HepG2 (cell line): ENCODE measurements at regions not wholly inside any gene's neighbourhood (a gene's known extent, or its start where the extent isn't known, plus 50 kb on each side); places are given as distances from the start of the nearest gene placed in this dataset.

Experiments used
- ATAC-seq: fragments of 200-7000 bp; cut with Tn5 transposase; 3 replicates; pipeline ENCODE4 v1.9.1; 2020; ENCODE audit warnings: mild to moderate bottlenecking, moderate library complexity
- BruUV-seq: library from RNA; stranded (reverse); fragments of 400-500 nt; replicated peaks from 2 replicates; lab custom pipeline; 2021; lab: Mats Ljungman, UMichigan
- CTCF ChIA-PET: fragments of 300-600 bp; formaldehyde crosslinking; extraction: SDS; loops from one replicate; lab custom pipeline; 2021; ENCODE audit warnings: low total read pairs, inconsistent platforms, low intra/inter-chr PET ratio; lab: Yijun Ruan, JAX
- POLR2A ChIA-PET: fragments of 350-600 bp; sonication (Branson Sonifier 250); formaldehyde crosslinking; loops from one replicate; lab custom pipeline; 2020; ENCODE audit warnings: antibody characterized with exemption, inconsistent platforms; lab: Yijun Ruan, JAX
- DNase-seq: peaks from one replicate; pipeline ENCODE4 v3.0.0-alpha.2; 2015; ENCODE audit warnings: low spot score
- FAIRE-seq: peaks from 3 replicates; lab custom pipeline; 2011; peaks lifted over from hg19 to GRCh38; lab: Jason Lieb, UNC
- H2AFZ ChIP-seq: one replicate; pipeline ENCODE4 v1.6.1; 2011; ENCODE audit warnings: low read length, inconsistent platforms
- H3K27ac ChIP-seq: fragments of 300-600 bp; 3 replicates; pipeline ENCODE4 v1.8.0; 2011; ENCODE audit warnings: mixed run types, mild to moderate bottlenecking, mixed read lengths, low read length, inconsistent platforms; ENCODE audit not compliant: insufficient read depth; ENCODE audit errors: extremely low read length
- H3K27me3 ChIP-seq, 2 experiments: fragments of 200-600 bp in 1 of 2; 2 replicates in 1 of 2; 3 replicates in 1 of 2; pipeline versions ENCODE4 v1.6.0 to v1.8.0; 2011; ENCODE audit warnings: low read length in 2 of 2, mild to moderate bottlenecking in 2 of 2, moderate library complexity in 2 of 2, inconsistent platforms in 1 of 2; ENCODE audit not compliant: insufficient read depth in 2 of 2, control insufficient read depth in 1 of 2
- H3K36me3 ChIP-seq, 2 experiments: fragments of 200-600 bp in 1 of 2; replicated peaks in 1 of 2; 2 replicates in 1 of 2; 3 replicates in 1 of 2; pipeline versions ENCODE4 v1.5.1 to v1.8.0; 2011; ENCODE audit warnings: low read length in 2 of 2, inconsistent platforms in 1 of 2; ENCODE audit not compliant: insufficient read depth in 2 of 2, control insufficient read depth in 1 of 2
- H3K4me1 ChIP-seq: 2 replicates; pipeline ENCODE4 v1.5.1; 2012; ENCODE audit warnings: low read length, inconsistent platforms; ENCODE audit not compliant: insufficient read depth
- H3K4me2 ChIP-seq: 2 replicates; pipeline ENCODE4 v1.6.0; 2011; ENCODE audit warnings: low read depth, low read length, inconsistent platforms
- H3K4me3 ChIP-seq, 3 experiments: fragments of 200-600 bp in 1 of 3; sonication (generic), shearing (Covaris generic) in 1 of 3; replicated peaks in 1 of 3; 2 replicates each; pipeline ENCODE4 v1.5.1; 2011 to 2016; ENCODE audit warnings: low read length in 3 of 3, inconsistent platforms in 2 of 3, low read depth in 2 of 3, mild to moderate bottlenecking in 2 of 3, control low read depth in 1 of 3, mixed read lengths in 1 of 3; ENCODE audit not compliant: insufficient read depth in 1 of 3
- H3K79me2 ChIP-seq: one replicate; pipeline ENCODE4 v1.6.1; 2011; ENCODE audit warnings: low read length, inconsistent platforms; ENCODE audit not compliant: insufficient read depth
- H3K9ac ChIP-seq: 2 replicates; pipeline ENCODE4 v1.6.0; 2011; ENCODE audit warnings: mild to moderate bottlenecking, low read depth, low read length, inconsistent platforms; ENCODE audit not compliant: insufficient read depth
- H3K9me3 ChIP-seq: 2 replicates; pipeline ENCODE4 v1.5.1; 2012; ENCODE audit warnings: mild to moderate bottlenecking, low read length
- H4K20me1 ChIP-seq: 2 replicates; pipeline ENCODE4 v1.6.0; 2011; ENCODE audit warnings: inconsistent platforms, mild to moderate bottlenecking, low read length, moderate library complexity; ENCODE audit not compliant: insufficient read depth
- HHEX ChIP-seq: IDR thresholded peaks from 2 replicates; pipeline ENCODE4 v1.6.1; 2016; ENCODE audit warnings: control low read depth
- PAF1 ChIP-seq: IDR thresholded peaks from 2 replicates; pipeline ENCODE4 v1.6.1; 2016; ENCODE audit warnings: missing genetic modification reagents, missing compliant biosample characterization
- RXRA ChIP-seq: sonication (generic); formaldehyde crosslinking; IDR thresholded peaks from 2 replicates; pipeline ENCODE4 v1.5.1; 2020; ENCODE audit warnings: missing genetic modification reagents
- SMAD3 ChIP-seq: sonication (generic); formaldehyde crosslinking; IDR thresholded peaks from 2 replicates; pipeline ENCODE4 v1.4.0; 2020; ENCODE audit warnings: missing genetic modification reagents
- ZNF615 ChIP-seq: sonication (generic); formaldehyde crosslinking; IDR thresholded peaks from 2 replicates; pipeline ENCODE4 v1.5.0; 2020; ENCODE audit warnings: mild to moderate bottlenecking, missing genetic modification reagents, borderline replicate concordance
- ZNF839 ChIP-seq: sonication (generic); formaldehyde crosslinking; IDR thresholded peaks from 2 replicates; pipeline ENCODE4 v1.4.0; 2020; ENCODE audit warnings: missing genetic modification reagents, mild to moderate bottlenecking, borderline replicate concordance
- ZZZ3 ChIP-seq: sonication (generic); formaldehyde crosslinking; IDR thresholded peaks from 2 replicates; pipeline ENCODE4 v1.4.0; 2020; ENCODE audit warnings: missing genetic modification reagents, mild to moderate bottlenecking, borderline replicate concordance
- WGBS: methylation state at CpG from one replicate; pipeline ENCODE4 v1.1.6; 2017; ENCODE audit warnings: low lambda C conversion rate; 5-methylcytosine and 5-hydroxymethylcytosine counted together
- in situ Hi-C: cut with HindIII; loops from 2 replicates; pipeline ENCODE4 v1.10.0; 2017; ENCODE audit warnings: low pct_unique_long_range_greater_than_20kb; ENCODE audit not compliant: extremely low pct_ligation_motif_present
- intact Hi-C: fragments of 100-400 bp; cut with micrococcal nuclease; formaldehyde crosslinking; loops from one replicate; pipeline ENCODE4 v1.10.0; 2022; ENCODE audit not compliant: unreplicated experiment
- TF ChIP-seq, protein P1 (sequence below): sonication (generic); formaldehyde crosslinking; IDR thresholded peaks from 2 replicates; pipeline ENCODE4 v1.4.0; 2020; ENCODE audit warnings: low read depth, mild to moderate bottlenecking, missing genetic modification reagents
- TF ChIP-seq, protein P2 (sequence below): sonication (generic); IDR thresholded peaks from 2 replicates; pipeline ENCODE4 v1.6.1; 2016; ENCODE audit warnings: low read depth, borderline replicate concordance
- TF ChIP-seq, protein P3 (sequence below), 2 experiments: fragments of 450-650 bp in 1 of 2; sonication (generic) in 1 of 2; formaldehyde crosslinking in 1 of 2; IDR thresholded peaks; 2 replicates each; pipeline versions ENCODE4 v1.6.1 to v1.8.0; 2016 to 2022; ENCODE audit warnings: antibody characterized with exemption in 1 of 2, mild to moderate bottlenecking in 1 of 2, missing genetic modification reagents in 1 of 2

DNA sequence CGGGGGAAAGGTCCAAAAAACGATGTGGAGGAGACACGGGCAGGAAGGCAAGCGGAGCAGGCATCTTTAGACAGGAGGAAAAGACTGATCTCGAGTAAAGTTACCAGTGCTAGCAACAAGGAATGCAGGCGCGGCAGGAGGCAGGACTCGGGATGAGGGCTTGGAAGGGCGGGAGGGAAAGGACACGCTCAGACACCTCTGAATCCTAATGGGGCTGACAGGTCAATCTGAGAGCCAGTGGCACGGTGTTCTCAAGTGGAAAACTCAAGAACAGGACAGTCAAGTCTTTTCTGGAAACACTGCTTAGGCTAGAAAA is 155.3 kb upstream of the COBL start:
- no peaks in the 10 kb centered on the region for H3K36me3 ChIP-seq

More for the DNA sequence above, 155.3 kb upstream of the COBL start:
- ChIA-PET CTCF (no interaction called here), POLR2A (no interaction called here)
- WGBS: 9% methylated on average over 11 of the region's 11 CpGs
- Histone ChIP-seq H3K27me3 (peaks cover 1 to 27% of the 10 kb centered on the region in 2 experiments; a peak in 4 of 5 replicates), H3K4me1 (no peaks in the 10 kb centered on the region), H3K79me2 (no peaks in the 10 kb centered on the region), H4K20me1 (no peaks in the 10 kb centered on the region), H3K9me3 (no peaks in the 10 kb centered on the region), H3K4me2 (no peak overlapping the region), H3K4me3 (no peak overlapping the region), H3K27ac (no peak overlapping the region), H2AFZ (no peak overlapping the region), H3K9ac (no peak overlapping the region)
- DNase-seq (no peak), ATAC-seq (no peak), FAIRE-seq (no peak)
- BruUV-seq: no TSS peak
- TF ChIP-seq, protein P1, sequence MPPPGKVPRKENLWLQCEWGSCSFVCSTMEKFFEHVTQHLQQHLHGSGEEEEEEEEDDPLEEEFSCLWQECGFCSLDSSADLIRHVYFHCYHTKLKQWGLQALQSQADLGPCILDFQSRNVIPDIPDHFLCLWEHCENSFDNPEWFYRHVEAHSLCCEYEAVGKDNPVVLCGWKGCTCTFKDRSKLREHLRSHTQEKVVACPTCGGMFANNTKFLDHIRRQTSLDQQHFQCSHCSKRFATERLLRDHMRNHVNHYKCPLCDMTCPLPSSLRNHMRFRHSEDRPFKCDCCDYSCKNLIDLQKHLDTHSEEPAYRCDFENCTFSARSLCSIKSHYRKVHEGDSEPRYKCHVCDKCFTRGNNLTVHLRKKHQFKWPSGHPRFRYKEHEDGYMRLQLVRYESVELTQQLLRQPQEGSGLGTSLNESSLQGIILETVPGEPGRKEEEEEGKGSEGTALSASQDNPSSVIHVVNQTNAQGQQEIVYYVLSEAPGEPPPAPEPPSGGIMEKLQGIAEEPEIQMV (CRISPR knock-in tag): no peak
- TF ChIP-seq ZNF839 (CRISPR knock-in tag): no peak
- no peak for TF ChIP-seq SMAD3 (CRISPR knock-in tag)
- no peak for TF ChIP-seq ZNF615 (CRISPR knock-in tag)
- TF ChIP-seq, protein P2, sequence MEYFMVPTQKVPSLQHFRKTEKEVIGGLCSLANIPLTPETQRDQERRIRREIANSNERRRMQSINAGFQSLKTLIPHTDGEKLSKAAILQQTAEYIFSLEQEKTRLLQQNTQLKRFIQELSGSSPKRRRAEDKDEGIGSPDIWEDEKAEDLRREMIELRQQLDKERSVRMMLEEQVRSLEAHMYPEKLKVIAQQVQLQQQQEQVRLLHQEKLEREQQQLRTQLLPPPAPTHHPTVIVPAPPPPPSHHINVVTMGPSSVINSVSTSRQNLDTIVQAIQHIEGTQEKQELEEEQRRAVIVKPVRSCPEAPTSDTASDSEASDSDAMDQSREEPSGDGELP: no peak
- no peak for TF ChIP-seq ZZZ3 (CRISPR knock-in tag)
- TF ChIP-seq RXRA (CRISPR knock-in tag): no peak
- TF ChIP-seq PAF1: no peak
- TF ChIP-seq HHEX (CRISPR knock-in tag): no peak
- TF ChIP-seq, protein P3, sequence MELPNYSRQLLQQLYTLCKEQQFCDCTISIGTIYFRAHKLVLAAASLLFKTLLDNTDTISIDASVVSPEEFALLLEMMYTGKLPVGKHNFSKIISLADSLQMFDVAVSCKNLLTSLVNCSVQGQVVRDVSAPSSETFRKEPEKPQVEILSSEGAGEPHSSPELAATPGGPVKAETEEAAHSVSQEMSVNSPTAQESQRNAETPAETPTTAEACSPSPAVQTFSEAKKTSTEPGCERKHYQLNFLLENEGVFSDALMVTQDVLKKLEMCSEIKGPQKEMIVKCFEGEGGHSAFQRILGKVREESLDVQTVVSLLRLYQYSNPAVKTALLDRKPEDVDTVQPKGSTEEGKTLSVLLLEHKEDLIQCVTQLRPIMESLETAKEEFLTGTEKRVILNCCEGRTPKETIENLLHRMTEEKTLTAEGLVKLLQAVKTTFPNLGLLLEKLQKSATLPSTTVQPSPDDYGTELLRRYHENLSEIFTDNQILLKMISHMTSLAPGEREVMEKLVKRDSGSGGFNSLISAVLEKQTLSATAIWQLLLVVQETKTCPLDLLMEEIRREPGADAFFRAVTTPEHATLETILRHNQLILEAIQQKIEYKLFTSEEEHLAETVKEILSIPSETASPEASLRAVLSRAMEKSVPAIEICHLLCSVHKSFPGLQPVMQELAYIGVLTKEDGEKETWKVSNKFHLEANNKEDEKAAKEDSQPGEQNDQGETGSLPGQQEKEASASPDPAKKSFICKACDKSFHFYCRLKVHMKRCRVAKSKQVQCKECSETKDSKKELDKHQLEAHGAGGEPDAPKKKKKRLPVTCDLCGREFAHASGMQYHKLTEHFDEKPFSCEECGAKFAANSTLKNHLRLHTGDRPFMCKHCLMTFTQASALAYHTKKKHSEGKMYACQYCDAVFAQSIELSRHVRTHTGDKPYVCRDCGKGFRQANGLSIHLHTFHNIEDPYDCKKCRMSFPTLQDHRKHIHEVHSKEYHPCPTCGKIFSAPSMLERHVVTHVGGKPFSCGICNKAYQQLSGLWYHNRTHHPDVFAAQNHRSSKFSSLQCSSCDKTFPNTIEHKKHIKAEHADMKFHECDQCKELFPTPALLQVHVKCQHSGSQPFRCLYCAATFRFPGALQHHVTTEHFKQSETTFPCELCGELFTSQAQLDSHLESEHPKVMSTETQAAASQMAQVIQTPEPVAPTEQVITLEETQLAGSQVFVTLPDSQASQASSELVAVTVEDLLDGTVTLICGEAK (IDR thresholded peaks at IDR 0.05): no peak
- TF ChIP-seq, protein P3 (CRISPR knock-in tag; IDR thresholded peaks at IDR 0.05): no peak
- intact Hi-C loops: no loop called here
- in situ Hi-C loops: no loop called here
